KMS-11 (cell line): ENCODE measurements at regions not wholly inside any gene's neighbourhood (a gene's known extent, or its start where the extent isn't known, plus 50 kb on each side); places are given as distances from the start of the nearest gene placed in this dataset.

ENCODE experiments used
- H2AFZ ChIP-seq: fragments of 200-600 bp; sonication (generic); 2 replicates; pipeline ENCODE4 v1.6.1; 2016; ENCODE audit warnings: antibody characterized with exemption, mixed run types, low read depth
- H3K27ac ChIP-seq: fragments of 200-600 bp; sonication (generic); 2 replicates; pipeline ENCODE4 v1.6.1; 2016; ENCODE audit warnings: mild to moderate bottlenecking, mixed run types
- H3K27me3 ChIP-seq: fragments of 200-600 bp; sonication (generic); 2 replicates; pipeline ENCODE4 v1.6.1; 2017; ENCODE audit warnings: mild to moderate bottlenecking, low read depth, mixed run types, moderate library complexity; ENCODE audit not compliant: insufficient read depth
- H3K36me3 ChIP-seq: fragments of 200-600 bp; sonication (generic); 2 replicates; pipeline ENCODE4 v1.6.1; 2017; ENCODE audit warnings: mild to moderate bottlenecking, mixed run types; ENCODE audit not compliant: insufficient read depth
- H3K4me1 ChIP-seq: fragments of 200-600 bp; sonication (generic); 2 replicates; pipeline ENCODE4 v1.6.1; 2016; ENCODE audit warnings: mild to moderate bottlenecking, low read depth, mixed run types; ENCODE audit not compliant: poor library complexity, severe bottlenecking
- H3K4me2 ChIP-seq: fragments of 200-600 bp; sonication (generic); 2 replicates; pipeline ENCODE4 v1.7.0; 2016; ENCODE audit warnings: mild to moderate bottlenecking, mixed run types
- H3K4me3 ChIP-seq: fragments of 200-600 bp; sonication (generic); IDR thresholded peaks from 2 replicates; pipeline ENCODE4 v1.6.1; 2017; ENCODE audit warnings: low read depth, low read length, mixed read lengths; ENCODE audit not compliant: insufficient read depth
- H3K79me2 ChIP-seq: fragments of 200-600 bp; sonication (generic); 2 replicates; pipeline ENCODE4 v1.6.1; 2016; ENCODE audit warnings: low read depth, mixed run types; ENCODE audit not compliant: insufficient read depth
- H3K9ac ChIP-seq: fragments of 200-600 bp; sonication (generic); 2 replicates; pipeline ENCODE4 v1.6.1; 2016; ENCODE audit warnings: mild to moderate bottlenecking, mixed run types
- H4K20me1 ChIP-seq: fragments of 200-600 bp; sonication (generic); 2 replicates; pipeline ENCODE4 v1.6.1; 2016; ENCODE audit warnings: mild to moderate bottlenecking, mixed run types; ENCODE audit not compliant: insufficient read depth
- CTCF ChIP-seq: fragments of 200-600 bp; sonication (generic); conservative IDR thresholded peaks from 2 replicates; pipeline ENCODE4 v1.6.1; 2017; ENCODE audit warnings: low read depth, mild to moderate bottlenecking, antibody characterized with exemption, low read length, moderate library complexity, mixed read lengths

DNA sequence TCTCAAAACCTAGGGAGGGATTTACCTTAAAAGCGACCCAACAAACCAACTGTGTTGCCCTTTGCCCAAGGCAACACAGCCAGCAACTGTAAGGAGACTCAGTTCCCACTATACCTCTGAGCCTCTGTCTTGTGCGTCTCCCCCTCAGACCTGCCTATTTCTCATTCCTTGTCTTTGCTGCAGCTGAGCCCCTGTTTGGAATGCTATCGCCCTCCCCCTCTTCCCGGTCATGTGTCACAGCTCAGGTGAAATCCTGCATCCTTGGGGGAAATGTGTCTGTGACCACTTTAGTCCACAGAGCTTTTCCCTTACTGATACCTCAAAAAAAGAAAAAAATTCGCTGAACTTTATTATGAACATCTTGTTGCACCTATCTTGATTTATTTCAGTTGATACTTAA is 52.0 kb upstream of the LRIG1 start:
- no peak overlapping the region for H3K27ac ChIP-seq
- no peaks in the 10 kb centered on the region for H3K79me2 ChIP-seq
- H2AFZ ChIP-seq, result no peak overlapping the region

GRCh38 chr3:66553441-66554113 is 52.8 kb upstream of the LRIG1 start:
- Histone ChIP-seq H4K20me1 (no peaks in the 10 kb centered on the region), H2AFZ (no peak overlapping the region), H3K9ac (no peak overlapping the region), H3K4me3 (no peak overlapping the region), H3K27ac (no peak overlapping the region), H3K79me2 (no peaks in the 10 kb centered on the region), H3K4me1 (no peaks in the 10 kb centered on the region), H3K36me3 (no peaks in the 10 kb centered on the region), H3K27me3 (no peaks in the 10 kb centered on the region), H3K4me2 (no peak overlapping the region)
- no peak for TF ChIP-seq CTCF

More for the DNA sequence above, 52.0 kb upstream of the LRIG1 start:
- Histone ChIP-seq H3K36me3 (no peaks in the 10 kb centered on the region), H3K9ac (no peak overlapping the region), H3K4me1 (no peaks in the 10 kb centered on the region), H3K27me3 (no peaks in the 10 kb centered on the region), H3K4me2 (no peak overlapping the region), H3K4me3 (no peak overlapping the region), H4K20me1 (no peaks in the 10 kb centered on the region)
- no peak for TF ChIP-seq CTCF

- Histone ChIP-seq H3K36me3 (no peaks in the 10 kb centered on the region), H3K4me2 (no peak overlapping the region), H3K4me1 (no peaks in the 10 kb centered on the region), H3K79me2 (no peaks in the 10 kb centered on the region), H4K20me1 (no peaks in the 10 kb centered on the region), H3K9ac (no peak overlapping the region), H3K4me3 (no peak overlapping the region), H3K27ac (no peak overlapping the region), H3K27me3 (no peaks in the 10 kb centered on the region), H2AFZ (no peak overlapping the region)
- TF ChIP-seq CTCF, result no peak
Observed at GRCh38 chr3:66554178-66554577, 53.4 kb upstream of the LRIG1 start.

DNA sequence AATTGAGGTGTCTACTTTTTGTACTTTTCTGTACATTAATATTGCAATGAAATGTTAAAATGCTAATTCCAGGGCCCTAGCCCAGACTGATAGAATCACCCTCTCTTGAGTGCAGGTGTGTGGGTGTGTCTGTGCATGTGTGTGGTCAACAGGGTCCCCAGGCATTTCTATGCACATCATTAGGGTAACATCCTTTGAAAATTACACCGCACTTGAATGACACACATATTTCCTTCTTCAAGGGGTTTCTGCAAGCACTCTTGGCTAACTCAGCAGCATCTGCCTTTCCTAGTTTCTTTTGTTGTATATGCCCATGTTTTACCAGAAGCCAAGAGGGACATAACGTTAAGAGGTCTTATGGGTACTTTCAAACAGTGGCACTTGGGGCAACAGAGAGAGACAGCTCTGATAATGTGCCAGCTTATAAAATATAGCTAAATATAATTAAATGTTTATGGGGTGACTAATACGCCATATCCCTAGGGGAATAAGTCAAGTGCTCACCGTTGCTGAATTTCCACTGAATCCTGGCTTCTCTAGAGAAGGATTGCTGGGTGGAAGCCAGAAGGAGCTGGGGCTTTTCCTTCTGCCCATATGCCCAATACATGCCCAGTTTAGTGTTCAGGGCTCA is 54.5 kb upstream of the LRIG1 start:
- no peak for TF ChIP-seq CTCF
- no peak overlapping the region for H3K27ac ChIP-seq
- no peak overlapping the region for H3K4me2 ChIP-seq
- no peaks in the 10 kb centered on the region for H3K79me2 ChIP-seq
- no peak overlapping the region for H3K9ac ChIP-seq
- no peaks in the 10 kb centered on the region for H4K20me1 ChIP-seq
- no peak overlapping the region for H2AFZ ChIP-seq
- H3K27me3 ChIP-seq, result no peaks in the 10 kb centered on the region
- H3K4me1 ChIP-seq, result no peaks in the 10 kb centered on the region
- H3K4me3 ChIP-seq, result no peak overlapping the region
- H3K36me3 ChIP-seq, result no peaks in the 10 kb centered on the region
